CD14-positive monocyte (primary cell): ENCODE measurements at regions not wholly inside any gene's neighbourhood (a gene's known extent, or its start where the extent isn't known, plus 50 kb on each side); places are given as distances from the start of the nearest gene placed in this dataset.

ENCODE experiments used
- DNase-seq, 3 donors: peaks; one replicate each; pipeline ENCODE4 v3.0.0-alpha.2; 2011 to 2022
- H2AFZ ChIP-seq: 2 replicates; pipeline ENCODE4 v1.6.0; 2012; ENCODE audit warnings: mild to moderate bottlenecking, low read depth, low read length, inconsistent platforms; ENCODE audit not compliant: insufficient read depth, poor library complexity, severe bottlenecking
- H3K27ac ChIP-seq, 2 donors: 1 replicate in 1 of 2; 2 replicates in 1 of 2; pipeline ENCODE4 v1.5.1; 2012 to 2013; ENCODE audit warnings: low read length in 2 of 2, control low read depth in 1 of 2, inconsistent platforms in 1 of 2, low read depth in 1 of 2, mild to moderate bottlenecking in 1 of 2
- H3K27me3 ChIP-seq, 2 donors: one replicate each; pipeline versions ENCODE4 v1.6.0 to v1.6.1; 2011 to 2013; ENCODE audit warnings: low read length in 2 of 2; ENCODE audit not compliant: control insufficient read depth in 2 of 2, insufficient read depth in 2 of 2
- H3K36me3 ChIP-seq, 2 donors: replicated peaks in 1 of 2; 1 replicate in 1 of 2; 2 replicates in 1 of 2; pipeline versions ENCODE4 v1.5.1 to v1.6.1; 2012 to 2013; ENCODE audit warnings: low read length in 2 of 2, control low read depth in 1 of 2, inconsistent platforms in 1 of 2, mild to moderate bottlenecking in 1 of 2; ENCODE audit not compliant: insufficient read depth in 2 of 2, control insufficient read depth in 1 of 2
- H3K4me1 ChIP-seq, 2 donors: 1 replicate in 1 of 2; 2 replicates in 1 of 2; pipeline versions ENCODE4 v1.5.1 to v1.6.1; 2012 to 2013; ENCODE audit warnings: low read length in 2 of 2, control low read depth in 1 of 2, inconsistent platforms in 1 of 2, mild to moderate bottlenecking in 1 of 2, moderate library complexity in 1 of 2; ENCODE audit not compliant: insufficient read depth in 2 of 2, control insufficient read depth in 1 of 2
- H3K4me2 ChIP-seq: replicated peaks from 2 replicates; pipeline ENCODE3; 2012; ENCODE audit warnings: low read length, moderate library complexity, mild to moderate bottlenecking; ENCODE audit not compliant: poor library complexity, severe bottlenecking; ENCODE audit errors: extremely low read depth
- H3K4me3 ChIP-seq, 3 experiments: fragments of 200-600 bp in 1 of 3; sonication (generic) in 1 of 3; replicated peaks in 1 of 3; 1 replicate in 2 of 3; 2 replicates in 1 of 3; pipeline ENCODE4 v1.5.1; 2011 to 2013; ENCODE audit warnings: low read length in 3 of 3, mild to moderate bottlenecking in 3 of 3, control low read depth in 2 of 3, low read depth in 2 of 3, inconsistent platforms in 1 of 3, moderate library complexity in 1 of 3
- H3K79me2 ChIP-seq: 2 replicates; pipeline ENCODE4 v1.6.0; 2012; ENCODE audit warnings: mild to moderate bottlenecking, control low read depth, inconsistent platforms, low read length, moderate library complexity; ENCODE audit not compliant: insufficient read depth
- H3K9ac ChIP-seq: 2 replicates; pipeline ENCODE4 v1.6.0; 2017; ENCODE audit warnings: low read length, mild to moderate bottlenecking; ENCODE audit not compliant: insufficient read depth, poor library complexity, severe bottlenecking
- H3K9me3 ChIP-seq, 2 donors: replicated peaks in 1 of 2; 1 replicate in 1 of 2; 2 replicates in 1 of 2; pipeline versions ENCODE4 v1.5.1 to v1.6.1; 2012 to 2013; ENCODE audit warnings: low read length in 2 of 2, control low read depth in 1 of 2; ENCODE audit not compliant: control insufficient read depth in 1 of 2, insufficient read depth in 1 of 2
- H4K20me1 ChIP-seq: 2 replicates; pipeline ENCODE4 v1.6.0; 2012; ENCODE audit warnings: mild to moderate bottlenecking, low read length, control low read depth, moderate library complexity; ENCODE audit not compliant: insufficient read depth
- H3K27ac Mint-ChIP-seq, 7 donors: one replicate each; pipeline ENCODE4 v1.8.0; 2020; ENCODE audit warnings: mild to moderate bottlenecking in 7 of 7, mixed read lengths in 7 of 7, moderate library complexity in 6 of 7, inconsistent platforms in 2 of 7
- H3K27me3 Mint-ChIP-seq, 3 donors: one replicate each; pipeline ENCODE4 v1.8.0; 2021 to 2022; ENCODE audit warnings: low read depth in 3 of 3, mild to moderate bottlenecking in 3 of 3, mixed read lengths in 3 of 3, moderate library complexity in 3 of 3, inconsistent platforms in 1 of 3
- H3K36me3 Mint-ChIP-seq, 2 donors: one replicate each; pipeline ENCODE4 v1.8.0; 2020; ENCODE audit warnings: mixed read lengths in 2 of 2, inconsistent platforms in 1 of 2, mild to moderate bottlenecking in 1 of 2
- H3K4me1 Mint-ChIP-seq: one replicate; pipeline ENCODE4 v1.8.0; 2020; ENCODE audit warnings: mild to moderate bottlenecking, mixed read lengths
- H3K4me3 Mint-ChIP-seq, 2 donors: one replicate each; pipeline ENCODE4 v1.8.0; 2020; ENCODE audit warnings: mild to moderate bottlenecking in 2 of 2, mixed read lengths in 2 of 2, moderate library complexity in 1 of 2
- H3K9me3 Mint-ChIP-seq, 7 donors: one replicate each; pipeline ENCODE4 v1.8.0; 2020 to 2022; ENCODE audit warnings: mixed read lengths in 7 of 7, mild to moderate bottlenecking in 6 of 7, moderate library complexity in 6 of 7, inconsistent platforms in 2 of 7
- WGBS: methylation state at CpG from one replicate; pipeline ENCODE4 v1.1.5; 2013; ENCODE audit warnings: missing lambda C conversion rate; ENCODE audit not compliant: insufficient coverage; 5-methylcytosine and 5-hydroxymethylcytosine counted together
- intact Hi-C, 2 donors: fragments of 100-400 bp; cut with micrococcal nuclease; formaldehyde crosslinking; loops; one replicate each; pipeline versions ENCODE4 v1.15.0 to v1.15.1; 2023
- TF ChIP-seq, protein P1 (sequence below): fragments of 200-600 bp; IDR thresholded peaks from one replicate; pipeline ENCODE4 v1.8.0; 2022; ENCODE audit warnings: antibody characterized with exemption, mild to moderate bottlenecking

DNA sequence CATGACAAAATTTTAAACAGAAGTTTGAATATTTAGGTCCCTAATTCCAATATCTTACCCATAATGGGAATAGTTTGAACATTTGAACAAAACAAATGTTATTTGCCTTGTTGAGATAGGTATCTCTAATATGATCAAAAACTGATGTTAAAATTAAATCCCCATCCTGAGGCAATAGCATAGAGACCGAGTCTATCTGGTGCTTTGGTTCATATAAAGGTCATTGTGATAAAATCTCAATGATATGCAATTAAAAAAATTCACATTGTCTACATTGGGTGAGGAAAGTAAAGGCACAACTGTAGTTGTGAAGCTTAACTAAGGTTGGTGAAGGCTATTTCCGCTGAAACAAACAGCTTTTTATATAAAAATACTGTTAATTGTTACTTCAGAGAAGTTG lies 318.3 kb downstream of the CAAP1 start:
- no peaks in the 10 kb centered on the region for H3K79me2 ChIP-seq
- no peaks in the 10 kb centered on the region for H3K4me1 Mint-ChIP-seq
- H3K36me3 Mint-ChIP-seq = no peaks in the 10 kb centered on the region
- DNase-seq = no peak
- no CpG with 5 or more reads among the region's 2 CpGs for WGBS
- no peak overlapping the region for H3K4me3 Mint-ChIP-seq
- H3K27ac Mint-ChIP-seq = no peak overlapping the region
- no peak overlapping the region for H2AFZ ChIP-seq
- H3K4me1 ChIP-seq = no peaks in the 10 kb centered on the region
- no peaks in the 10 kb centered on the region for H4K20me1 ChIP-seq
- intact Hi-C loops = no loop called here
- no peaks in the 10 kb centered on the region for H3K27me3 Mint-ChIP-seq
- no peaks in the 10 kb centered on the region for H3K27me3 ChIP-seq
- TF ChIP-seq, protein P1, sequence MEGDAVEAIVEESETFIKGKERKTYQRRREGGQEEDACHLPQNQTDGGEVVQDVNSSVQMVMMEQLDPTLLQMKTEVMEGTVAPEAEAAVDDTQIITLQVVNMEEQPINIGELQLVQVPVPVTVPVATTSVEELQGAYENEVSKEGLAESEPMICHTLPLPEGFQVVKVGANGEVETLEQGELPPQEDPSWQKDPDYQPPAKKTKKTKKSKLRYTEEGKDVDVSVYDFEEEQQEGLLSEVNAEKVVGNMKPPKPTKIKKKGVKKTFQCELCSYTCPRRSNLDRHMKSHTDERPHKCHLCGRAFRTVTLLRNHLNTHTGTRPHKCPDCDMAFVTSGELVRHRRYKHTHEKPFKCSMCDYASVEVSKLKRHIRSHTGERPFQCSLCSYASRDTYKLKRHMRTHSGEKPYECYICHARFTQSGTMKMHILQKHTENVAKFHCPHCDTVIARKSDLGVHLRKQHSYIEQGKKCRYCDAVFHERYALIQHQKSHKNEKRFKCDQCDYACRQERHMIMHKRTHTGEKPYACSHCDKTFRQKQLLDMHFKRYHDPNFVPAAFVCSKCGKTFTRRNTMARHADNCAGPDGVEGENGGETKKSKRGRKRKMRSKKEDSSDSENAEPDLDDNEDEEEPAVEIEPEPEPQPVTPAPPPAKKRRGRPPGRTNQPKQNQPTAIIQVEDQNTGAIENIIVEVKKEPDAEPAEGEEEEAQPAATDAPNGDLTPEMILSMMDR = no peak
- H3K4me2 ChIP-seq = no peak overlapping the region
- H3K27ac ChIP-seq = no peak overlapping the region
- no peak overlapping the region for H3K4me3 ChIP-seq
- H3K9ac ChIP-seq = no peak overlapping the region
- no peaks in the 10 kb centered on the region for H3K9me3 Mint-ChIP-seq
- no peaks in the 10 kb centered on the region for H3K9me3 ChIP-seq
- no peaks in the 10 kb centered on the region for H3K36me3 ChIP-seq

DNA sequence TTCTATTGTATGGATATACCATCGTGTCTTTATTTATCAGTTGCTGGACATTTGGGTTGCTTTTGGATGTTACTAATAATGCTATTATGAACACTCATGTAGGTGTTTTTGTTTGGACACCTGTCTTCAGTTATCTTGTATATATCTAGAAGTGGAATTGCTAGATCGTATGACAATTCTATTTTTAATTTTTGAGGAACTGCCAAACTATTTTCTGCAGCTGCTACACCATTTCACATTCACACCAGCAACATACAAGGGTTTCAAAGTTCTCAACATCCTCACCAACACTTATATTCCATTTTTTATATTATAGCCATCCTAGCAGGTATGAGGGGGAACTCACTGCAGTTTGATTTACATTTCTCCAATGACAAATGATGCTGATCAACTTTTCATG lies 324.6 kb downstream of the CAAP1 start:
- DNase-seq = no peak
- WGBS = no CpG with 5 or more reads among the region's 2 CpGs
- H3K27ac Mint-ChIP-seq = no peak overlapping the region

More for the DNA sequence above, 324.6 kb downstream of the CAAP1 start:
- no peaks in the 10 kb centered on the region for H3K79me2 ChIP-seq
- TF ChIP-seq, protein P1 = no peak
- no peaks in the 10 kb centered on the region for H4K20me1 ChIP-seq
- no peaks in the 10 kb centered on the region for H3K4me1 ChIP-seq
- H3K36me3 ChIP-seq = no peaks in the 10 kb centered on the region
- no peak overlapping the region for H3K4me2 ChIP-seq
- Mint-ChIP-seq H3K4me1 (no peaks in the 10 kb centered on the region), H3K4me3 (no peak overlapping the region), H3K9me3 (peaks cover 0 to 3% (median under 1%) of the 10 kb centered on the region in 7 donors), H3K36me3 (no peaks in the 10 kb centered on the region), H3K27me3 (peaks cover 0 to under 1% (median 0%) of the 10 kb centered on the region in 3 donors)
- intact Hi-C loops = no loop called here
- no peaks in the 10 kb centered on the region for H3K27me3 ChIP-seq
- no peak overlapping the region for H3K4me3 ChIP-seq
- no peak overlapping the region for H3K9ac ChIP-seq
- H2AFZ ChIP-seq = no peak overlapping the region
- H3K27ac ChIP-seq = no peak overlapping the region
- no peaks in the 10 kb centered on the region for H3K9me3 ChIP-seq
